ENCODE measurements at regions not wholly inside any gene's neighbourhood (a gene's known extent, or its start where the extent isn't known, plus 50 kb on each side); places are given as distances from the start of the nearest gene placed in this dataset.
"Not testable (repeated sequence)": the region's sequence is repeated elsewhere in the genome, so short reads cannot be mapped to it uniquely, and the experiment has no call there.

DNA sequence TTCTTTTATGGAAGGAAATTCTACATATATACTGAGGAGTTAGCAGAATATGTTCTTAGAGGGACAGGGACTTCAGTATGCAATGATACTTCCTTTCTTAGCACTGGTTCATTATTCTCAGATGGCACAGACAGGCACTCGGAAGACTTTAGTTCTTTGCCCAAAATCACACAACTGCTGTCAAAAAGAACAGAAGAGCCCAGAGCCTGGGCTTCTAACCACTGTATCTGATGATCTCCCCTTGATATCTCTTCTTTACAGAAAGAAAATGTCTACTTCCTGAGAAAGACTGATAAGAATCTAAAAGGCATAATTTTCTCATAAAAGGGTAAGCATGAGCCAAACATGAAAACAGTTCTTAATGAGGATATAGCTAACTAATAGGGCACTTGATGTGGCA, 2034.2 kb upstream of the PRR20A start:
- Mint-ChIP-seq H3K4me3 (no peak overlapping the region), H3K36me3 (ENCODE audit: low read depth) (no peaks in the 10 kb centered on the region), H3K9me3 (no peaks in the 10 kb centered on the region), H3K27me3 (ENCODE audit: low read depth, poor library complexity) (peaks cover 6% of the 10 kb centered on the region), H3K4me1 (peaks cover 8% of the 10 kb centered on the region), H3K27ac (no peak overlapping the region)
- no peak for DNase-seq
- TF ChIP-seq CTCF (IDR thresholded peaks at IDR 0.05): no peak

GRCh38 chr13:55120631-55121030, 2020.1 kb upstream of the PRR20A start:
- H3K9me3 Mint-ChIP-seq: no peaks in the 10 kb centered on the region
- H3K4me3 Mint-ChIP-seq: no peak overlapping the region
- no peaks in the 10 kb centered on the region for H3K27me3 Mint-ChIP-seq (ENCODE audit: low read depth, poor library complexity)
- no peaks in the 10 kb centered on the region for H3K36me3 Mint-ChIP-seq (ENCODE audit: low read depth)
- no peak for TF ChIP-seq CTCF (IDR thresholded peaks at IDR 0.05)
- H3K27ac Mint-ChIP-seq: no peak overlapping the region
- no peaks in the 10 kb centered on the region for H3K4me1 Mint-ChIP-seq
- no peak for DNase-seq

- no peak overlapping the region for H3K4me3 Mint-ChIP-seq
- H3K4me1 Mint-ChIP-seq: peaks cover 5% of the 10 kb centered on the region
- H3K27me3 Mint-ChIP-seq (ENCODE audit: low read depth, poor library complexity): no peaks in the 10 kb centered on the region
- peaks cover 15% of the 10 kb centered on the region for H3K9me3 Mint-ChIP-seq
- no peak overlapping the region for H3K27ac Mint-ChIP-seq
- H3K36me3 Mint-ChIP-seq (ENCODE audit: low read depth): peaks cover 6% of the 10 kb centered on the region
- no peak for DNase-seq
- no peak for TF ChIP-seq CTCF (IDR thresholded peaks at IDR 0.05)
Observed at GRCh38 chr13:55155046-55155445, 1985.7 kb upstream of the PRR20A start.

DNA sequence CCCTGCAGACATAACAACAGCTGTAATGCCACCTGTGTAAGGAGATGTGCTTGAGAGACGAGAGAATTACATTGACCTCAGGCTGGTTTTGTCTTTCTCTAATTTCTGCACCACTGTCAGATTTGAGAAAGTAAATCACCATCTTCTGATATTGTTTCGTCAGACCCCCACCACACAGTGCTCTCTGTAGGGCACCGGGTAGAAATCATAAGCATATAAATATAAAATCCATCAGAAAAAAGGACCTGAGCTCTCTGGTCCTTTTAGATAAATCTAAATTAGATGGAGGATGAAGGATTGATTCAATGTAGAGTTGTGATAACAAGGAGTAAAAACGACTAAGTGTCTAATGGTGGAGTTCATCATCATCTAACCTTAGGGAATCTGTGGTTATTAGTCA, 1981.0 kb upstream of the PRR20A start:
- Mint-ChIP-seq H3K4me3 (no peak overlapping the region), H3K36me3 (ENCODE audit: low read depth) (peaks cover 6% of the 10 kb centered on the region), H3K4me1 (peaks cover 11% of the 10 kb centered on the region), H3K27me3 (ENCODE audit: low read depth, poor library complexity) (peaks cover 3% of the 10 kb centered on the region), H3K9me3 (peaks cover 15% of the 10 kb centered on the region), H3K27ac (peak overlapping the region; percentile 18)
- TF ChIP-seq CTCF (IDR thresholded peaks at IDR 0.05): no peak
- DNase-seq: no peak

DNA sequence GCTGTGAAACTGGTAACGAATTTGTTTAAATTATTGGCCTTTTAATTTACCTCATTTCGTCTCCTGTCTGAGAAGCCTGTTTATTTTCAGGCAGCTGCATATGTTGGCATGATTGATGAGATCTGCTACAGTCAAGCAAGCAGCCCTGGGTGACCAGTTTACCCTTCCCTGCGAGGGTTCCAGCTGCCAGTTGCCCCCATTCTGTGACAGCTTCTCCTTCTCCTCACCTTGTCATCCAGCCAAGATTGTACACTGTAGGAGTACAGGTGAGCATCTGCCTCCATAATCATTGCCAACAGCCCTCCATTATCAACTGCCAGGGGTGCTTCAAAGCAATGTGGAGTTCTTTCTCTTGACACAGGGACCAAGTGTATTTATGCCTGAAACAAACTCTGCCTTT, 1979.9 kb upstream of the PRR20A start:
- H3K27ac Mint-ChIP-seq: no peak overlapping the region
- H3K9me3 Mint-ChIP-seq: peaks cover 11% of the 10 kb centered on the region
- peaks cover 3% of the 10 kb centered on the region for H3K36me3 Mint-ChIP-seq (ENCODE audit: low read depth)
- no peak for DNase-seq
- peaks cover 3% of the 10 kb centered on the region for H3K27me3 Mint-ChIP-seq (ENCODE audit: low read depth, poor library complexity)
- TF ChIP-seq CTCF (IDR thresholded peaks at IDR 0.05): no peak
- no peak overlapping the region for H3K4me3 Mint-ChIP-seq
- peaks cover 11% of the 10 kb centered on the region for H3K4me1 Mint-ChIP-seq

- H3K36me3 Mint-ChIP-seq (ENCODE audit: low read depth); H3K4me3 Mint-ChIP-seq; DNase-seq; H3K27me3 Mint-ChIP-seq (ENCODE audit: low read depth, poor library complexity); H3K27ac Mint-ChIP-seq; H3K4me1 Mint-ChIP-seq: not testable (repeated sequence)
- peaks cover 14% of the 10 kb centered on the region for H3K9me3 Mint-ChIP-seq
Observed at GRCh38 chr13:55178582-55178981, 1962.1 kb upstream of the PRR20A start.
